HuH-7 (cell line): ENCODE measurements at regions not wholly inside any gene's neighbourhood (a gene's known extent, or its start where the extent isn't known, plus 50 kb on each side); places are given as distances from the start of the nearest gene placed in this dataset.

Experiments used
- DNase-seq: peaks from one replicate; pipeline ENCODE4 v3.0.0; 2011; ENCODE audit warnings: low spot score

DNA sequence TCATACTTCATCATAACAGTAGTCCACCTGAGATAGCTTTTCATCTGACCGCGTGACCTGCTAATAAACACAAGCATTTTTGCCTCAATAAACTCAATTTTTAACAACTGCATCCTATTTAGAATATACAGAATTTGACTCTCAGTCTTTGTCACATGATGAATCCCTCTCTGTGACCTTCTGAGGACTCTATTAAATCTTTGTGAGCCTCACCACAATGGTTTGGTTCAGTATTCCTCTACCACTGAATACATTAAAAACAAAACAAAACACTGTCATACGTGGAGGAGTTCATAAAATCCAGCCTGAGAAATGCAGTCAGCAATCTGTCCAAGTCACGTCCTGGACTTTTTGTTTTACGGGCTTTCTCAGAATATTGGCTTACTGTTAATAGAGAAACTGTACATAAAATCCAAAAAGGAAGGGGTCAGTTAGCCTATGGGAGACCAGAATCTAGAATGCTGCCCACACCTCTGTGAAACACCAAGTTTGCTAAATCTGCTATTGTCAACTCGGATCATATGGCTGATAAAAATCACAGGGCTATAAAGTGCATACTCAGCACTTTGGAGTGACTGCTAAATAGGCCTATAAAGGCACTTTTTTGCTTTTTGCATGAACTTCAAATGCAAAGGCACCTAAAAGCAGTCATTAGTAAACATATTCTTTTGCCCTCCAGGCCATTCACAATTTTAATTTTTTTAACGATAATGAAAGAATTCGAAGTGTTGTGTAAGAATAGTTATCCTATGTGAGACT is 190.3 kb upstream of the HDDC2 start:
- no peak for DNase-seq

DNA sequence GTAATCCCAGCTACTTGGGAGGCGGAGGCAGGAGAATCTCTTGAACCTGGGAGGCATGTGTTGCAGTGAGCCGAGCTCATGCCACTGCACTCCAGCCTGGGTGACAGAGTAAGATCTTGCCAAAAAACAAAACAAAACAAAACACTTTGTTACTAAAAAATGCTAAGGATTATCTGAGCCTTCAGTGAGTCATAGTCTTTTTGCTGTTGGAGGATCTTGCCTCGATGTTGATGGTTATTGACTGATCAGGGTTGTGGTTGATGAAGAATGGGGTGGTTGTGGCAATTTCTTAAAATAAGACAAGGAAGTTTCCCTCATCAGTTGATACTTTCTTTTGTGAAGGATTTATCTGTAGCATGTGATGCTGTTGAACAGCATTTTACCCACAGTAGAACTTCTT is 196.8 kb upstream of the HDDC2 start:
- no peak for DNase-seq

DNA sequence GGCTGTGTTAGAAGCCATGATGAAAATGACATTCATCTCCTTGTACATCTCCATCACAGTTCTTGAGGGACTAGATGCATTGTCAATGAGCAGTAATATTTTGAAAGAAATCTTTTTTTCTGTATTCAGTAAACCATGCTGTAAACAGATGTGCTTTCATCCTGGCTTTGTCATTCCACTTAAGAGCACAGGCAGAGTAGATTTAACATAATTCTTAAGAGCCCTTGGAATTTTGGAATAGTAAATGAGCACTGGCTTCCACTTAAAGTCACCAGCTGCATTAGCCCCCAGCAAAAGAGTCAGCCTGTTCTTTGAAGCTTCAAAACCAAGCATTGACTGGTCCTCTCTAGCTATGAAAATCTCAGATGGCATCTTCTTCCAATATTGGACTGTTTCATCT is 197.8 kb upstream of the HDDC2 start:
- DNase-seq = no peak

DNA sequence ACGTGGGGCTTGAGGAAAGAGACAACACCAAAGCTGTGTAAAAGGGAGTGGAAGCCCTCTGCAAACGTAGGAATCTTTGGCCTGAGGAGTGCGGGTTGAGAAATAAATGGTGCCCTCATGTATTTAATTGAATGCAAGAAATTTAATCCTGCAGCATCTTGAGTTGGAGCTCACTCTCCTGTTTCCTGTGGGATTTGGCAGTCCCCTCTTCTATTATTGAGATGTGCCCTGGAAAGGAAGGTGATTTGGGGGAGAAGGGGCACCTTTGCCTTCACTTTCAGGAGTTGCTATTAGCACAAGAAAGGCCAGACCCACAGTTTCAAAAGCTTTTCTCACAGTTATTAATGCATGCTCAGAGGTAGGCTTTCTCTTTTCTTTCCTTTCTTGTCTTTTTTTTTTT is 201.4 kb upstream of the HDDC2 start:
- no peak for DNase-seq

DNA sequence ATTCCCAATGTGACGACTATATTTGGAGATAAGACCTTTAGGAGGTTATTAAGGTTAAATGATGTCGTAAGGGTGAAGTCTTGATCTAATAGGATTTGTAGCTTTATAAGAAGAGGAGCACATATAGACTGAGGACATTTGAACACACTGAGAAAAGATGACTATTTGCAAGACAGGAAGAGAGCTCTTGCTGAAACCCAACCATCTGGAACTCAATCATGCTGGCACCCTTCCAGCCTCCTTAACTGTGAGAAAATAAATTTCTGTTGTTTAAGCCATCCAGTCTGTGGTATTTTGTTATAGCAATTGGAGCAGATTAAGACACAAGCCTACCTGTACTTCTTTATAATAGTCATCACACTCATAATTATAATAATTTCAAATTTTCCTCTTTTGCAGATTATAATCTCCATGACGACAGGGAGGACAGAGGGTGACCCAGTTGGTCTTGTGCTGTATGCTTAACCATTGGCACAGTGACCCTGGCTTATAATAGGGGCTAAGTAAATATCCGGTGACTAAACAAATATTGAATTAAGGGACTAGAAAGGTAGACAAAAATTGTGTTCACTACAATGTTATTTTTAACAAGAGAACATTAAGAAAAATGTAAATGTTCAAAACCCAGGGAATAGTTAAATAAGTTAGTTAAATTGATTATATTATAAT is 206.4 kb upstream of the HDDC2 start:
- DNase-seq = no peak

DNA sequence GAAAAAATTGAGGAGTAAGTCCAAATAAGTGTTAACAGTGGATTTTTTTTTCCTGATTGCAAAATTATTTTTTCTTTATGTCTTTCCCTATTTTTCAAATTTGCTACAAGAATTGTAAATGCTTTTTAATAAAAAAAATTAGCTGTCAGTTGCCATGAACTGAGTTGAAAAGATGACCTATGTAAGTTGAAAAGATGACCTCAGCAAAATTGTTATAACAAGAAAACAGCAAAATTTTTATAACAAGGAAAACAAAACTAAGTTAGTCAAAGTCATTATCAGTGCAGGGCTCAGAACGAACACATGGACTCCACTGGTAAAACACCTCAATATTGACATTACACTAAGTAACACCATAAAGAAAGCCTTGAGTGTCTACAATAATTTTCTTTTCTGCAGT is 207.0 kb upstream of the HDDC2 start:
- no peak for DNase-seq

DNA sequence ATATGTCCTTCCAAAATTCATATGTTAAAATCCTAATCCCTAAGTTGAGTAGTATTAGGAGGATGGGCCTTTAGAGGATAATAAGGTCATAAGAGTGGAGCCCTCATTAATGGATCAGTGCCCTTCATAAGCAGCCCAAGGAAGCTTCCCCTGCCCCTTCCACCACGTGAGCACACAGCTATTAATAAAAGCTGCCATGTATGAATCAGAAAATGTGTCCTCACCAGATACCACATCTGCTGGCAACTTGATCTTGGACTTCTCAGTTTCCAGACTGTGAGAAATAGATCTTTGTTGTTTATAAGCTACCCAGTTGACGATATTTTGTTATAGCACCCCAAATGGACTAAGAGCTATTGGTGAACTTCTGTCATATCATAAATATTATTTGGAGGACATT is 207.7 kb upstream of the HDDC2 start:
- no peak for DNase-seq

DNA sequence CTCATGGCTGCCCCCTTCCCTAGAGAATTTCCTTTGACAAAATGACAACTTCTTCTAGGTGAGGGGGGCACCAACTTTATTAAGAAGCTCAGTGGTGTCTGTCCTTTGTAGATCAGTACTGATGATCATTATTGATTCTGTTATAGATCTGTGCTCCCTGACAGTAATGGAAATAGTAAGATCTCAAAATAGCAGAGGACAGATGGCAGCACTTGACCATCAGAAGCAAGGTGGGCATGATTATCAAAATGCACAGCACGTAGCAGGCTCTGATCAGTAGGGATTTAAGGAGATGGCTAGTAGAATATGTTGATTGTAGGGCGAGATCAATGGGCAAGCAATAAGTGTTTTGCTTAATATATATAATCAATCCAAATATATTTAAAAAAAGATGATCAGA is 208.6 kb upstream of the HDDC2 start:
- DNase-seq = no peak

DNA sequence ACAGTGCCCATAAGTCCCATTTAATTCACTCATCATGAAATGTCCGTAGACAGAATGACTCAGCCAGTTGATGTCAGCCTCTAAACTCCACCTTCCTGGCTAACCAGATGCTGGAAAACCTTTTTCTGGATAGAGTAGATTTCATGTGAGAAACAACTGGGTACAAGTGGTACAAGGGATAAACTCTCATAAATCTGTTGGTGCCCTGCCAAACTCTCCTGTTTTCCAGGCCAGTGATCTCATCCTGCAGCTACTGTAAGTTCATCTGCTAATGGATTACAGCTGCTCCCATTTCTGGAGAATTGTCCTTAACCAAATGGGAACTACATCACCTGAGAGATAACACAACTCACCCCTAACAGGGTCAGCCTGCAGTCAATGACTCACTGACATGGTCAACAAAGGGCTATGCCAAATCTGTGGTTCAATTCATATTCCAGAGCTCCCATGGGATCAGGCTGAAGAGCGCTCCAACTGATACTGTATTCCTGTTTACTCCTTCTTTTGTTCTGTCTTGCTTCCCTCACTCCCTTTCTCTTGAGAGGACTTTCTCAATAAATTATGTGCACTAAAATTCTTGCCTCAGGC is 210.1 kb upstream of the HDDC2 start:
- no peak for DNase-seq

DNA sequence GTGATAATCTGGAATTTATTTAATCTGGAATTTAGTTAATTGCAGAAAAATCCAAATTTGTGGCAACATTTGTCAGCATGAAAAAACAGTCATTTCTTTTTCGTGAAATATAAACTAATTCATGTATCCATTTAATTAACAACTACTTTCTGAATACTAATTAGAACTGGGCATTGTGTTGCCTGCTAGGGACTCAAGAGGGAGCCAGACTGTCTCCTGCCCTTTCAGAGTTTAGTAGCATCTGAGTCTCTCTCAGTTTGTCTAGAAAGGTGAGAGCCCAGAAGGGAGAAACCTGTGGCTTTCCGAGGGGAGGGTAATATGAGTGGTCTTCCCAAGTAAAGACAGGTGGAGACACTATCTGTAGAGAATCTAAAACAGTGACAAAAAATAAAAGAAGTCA is 210.9 kb upstream of the HDDC2 start:
- no peak for DNase-seq

DNA sequence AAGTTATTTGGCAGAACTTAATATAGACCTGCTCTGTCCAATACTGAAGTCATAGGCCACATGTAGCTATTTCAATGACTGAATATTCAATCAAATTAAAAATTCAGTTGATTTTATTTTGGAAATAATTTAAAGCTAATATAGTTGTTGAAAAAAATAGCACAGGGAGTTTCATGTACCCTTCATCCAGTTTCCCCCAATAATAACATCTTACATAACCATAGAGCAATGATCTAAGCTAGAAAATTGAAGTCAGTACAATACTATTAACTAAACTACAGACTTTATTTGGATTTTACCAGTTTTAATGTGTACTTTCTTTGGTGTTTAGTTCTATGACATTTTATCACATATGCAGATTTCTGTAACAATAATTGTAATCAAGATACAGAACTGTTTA is 212.2 kb upstream of the HDDC2 start:
- DNase-seq = no peak

DNA sequence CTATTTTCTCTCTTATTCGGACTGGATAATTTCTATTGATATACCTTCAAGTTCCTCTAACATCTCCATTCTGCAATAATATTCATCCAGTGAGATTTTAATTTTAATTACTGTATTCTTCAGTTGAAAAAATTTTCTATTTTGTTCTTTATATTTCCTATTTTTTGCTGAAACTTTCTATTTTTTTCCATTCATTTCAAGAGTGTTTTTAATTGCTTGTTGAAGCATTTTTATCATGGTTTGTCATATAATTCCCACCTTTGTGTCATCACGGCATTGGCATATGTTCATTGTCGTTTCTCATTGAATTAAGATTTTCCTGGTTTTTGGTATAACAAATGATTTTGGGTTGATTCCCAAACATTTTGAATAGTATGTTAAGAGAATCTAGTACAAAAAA is 214.9 kb upstream of the HDDC2 start:
- no peak for DNase-seq

DNA sequence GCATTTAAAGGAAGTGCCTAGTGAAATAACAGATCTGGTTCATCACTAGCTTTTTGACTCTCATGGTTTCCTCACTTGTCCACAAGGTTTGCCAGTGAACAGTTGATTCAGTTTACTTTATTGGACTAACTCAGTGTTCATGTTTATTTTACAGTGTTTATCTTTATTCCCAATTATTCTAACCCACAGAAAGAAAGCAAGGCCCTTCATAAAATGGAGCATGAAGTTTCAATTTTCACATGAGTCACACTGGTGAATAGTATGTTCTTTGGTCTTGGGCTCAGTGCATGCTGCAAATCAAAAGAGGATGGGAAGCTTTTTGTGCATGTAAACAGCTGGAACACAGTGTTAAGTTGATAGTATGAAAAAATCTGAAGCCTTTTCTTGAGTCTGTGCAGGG is 217.6 kb upstream of the HDDC2 start:
- no peak for DNase-seq

DNA sequence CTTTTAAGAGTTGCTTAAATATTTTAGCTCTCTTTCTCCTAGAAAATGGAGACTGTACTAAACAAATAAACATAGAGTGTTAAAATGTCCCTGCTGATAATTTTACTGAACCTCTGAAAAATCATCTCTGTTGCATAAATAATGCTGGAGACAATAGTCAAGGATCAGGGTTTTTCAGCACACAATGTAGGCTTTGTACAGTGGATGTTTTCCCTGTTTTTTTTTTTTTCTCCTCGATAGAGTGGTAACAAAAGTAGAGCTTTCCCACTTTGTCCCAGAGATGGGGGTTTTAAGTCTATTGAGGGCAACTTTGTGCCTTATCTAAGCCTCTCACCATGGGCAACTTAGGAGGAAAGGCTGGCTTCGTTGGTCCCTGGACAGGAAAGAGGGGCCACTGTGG is 222.6 kb upstream of the HDDC2 start:
- no peak for DNase-seq

DNA sequence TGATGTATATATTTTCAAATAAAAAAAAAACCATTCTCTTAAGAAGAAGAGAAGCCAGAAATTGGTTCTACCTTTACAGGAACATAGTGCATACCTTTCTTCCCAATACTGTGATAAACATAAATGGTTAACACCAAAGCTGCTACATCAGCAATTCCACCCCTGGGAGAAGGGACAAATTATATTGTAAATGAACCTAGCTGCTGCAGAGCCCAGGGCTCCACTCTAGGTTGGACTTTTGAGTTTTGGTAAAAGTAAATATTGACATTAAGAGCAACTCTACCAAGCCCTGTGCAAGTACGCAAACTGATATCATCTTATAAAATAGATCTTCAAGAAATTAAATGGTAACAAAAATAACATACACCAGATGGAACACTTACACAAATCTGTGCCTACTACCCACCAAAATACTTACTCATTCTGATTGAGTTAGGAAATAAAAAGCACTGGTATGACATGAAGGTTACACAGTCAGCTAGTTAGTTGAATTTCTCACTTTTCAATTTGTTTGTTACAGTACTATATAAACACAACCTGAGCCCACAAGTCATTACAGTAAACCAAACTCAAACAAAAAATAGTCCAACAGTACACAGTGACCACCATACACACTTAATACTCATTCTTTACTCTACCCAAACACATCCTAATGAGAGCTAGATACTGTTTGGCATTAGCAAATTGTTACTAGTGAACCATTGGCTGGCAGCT is 223.3 kb upstream of the HEY2 start:
- no peak for DNase-seq

DNA sequence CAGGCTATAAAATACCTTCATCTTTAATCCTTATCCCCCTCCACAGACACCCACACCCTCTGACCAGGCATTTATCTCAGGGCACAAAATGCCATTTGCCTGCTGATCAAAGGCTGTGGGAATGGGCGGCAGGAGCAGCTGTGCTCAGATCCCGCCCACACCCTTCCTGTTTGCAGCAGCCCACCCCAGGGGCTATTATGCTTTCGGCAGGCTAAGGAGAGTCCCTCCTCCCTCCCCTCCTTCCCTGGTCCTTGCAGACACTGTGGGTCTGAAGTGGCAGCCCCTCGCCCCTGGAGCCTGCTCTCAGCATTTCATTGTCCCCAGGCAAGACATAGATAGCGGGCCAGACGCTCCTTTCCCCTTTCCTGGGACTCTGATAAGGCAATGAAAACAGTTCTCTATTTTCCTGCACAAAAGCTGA is 220.8 kb upstream of the HEY2 start:
- DNase-seq = no peak

DNA sequence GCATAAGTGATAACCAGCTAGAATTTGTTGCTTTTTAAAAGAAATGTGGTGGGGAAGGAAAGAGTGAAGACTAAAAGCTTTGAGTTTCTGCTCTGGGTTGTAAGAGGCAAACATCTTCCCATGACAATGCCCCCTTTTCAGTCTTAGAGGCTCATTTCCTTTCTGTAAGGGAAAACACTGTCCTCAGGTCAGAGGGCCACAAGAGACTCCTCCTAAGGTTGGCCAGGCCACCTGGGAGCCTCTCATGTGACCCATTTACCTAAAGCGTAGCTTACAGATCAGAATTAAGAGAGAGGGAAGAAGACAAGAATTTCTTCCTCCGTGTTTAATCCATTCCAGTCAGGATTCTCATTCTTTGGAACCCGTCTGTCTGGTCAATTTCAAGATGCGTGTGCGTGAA is 220.4 kb upstream of the HEY2 start:
- DNase-seq = no peak

DNA sequence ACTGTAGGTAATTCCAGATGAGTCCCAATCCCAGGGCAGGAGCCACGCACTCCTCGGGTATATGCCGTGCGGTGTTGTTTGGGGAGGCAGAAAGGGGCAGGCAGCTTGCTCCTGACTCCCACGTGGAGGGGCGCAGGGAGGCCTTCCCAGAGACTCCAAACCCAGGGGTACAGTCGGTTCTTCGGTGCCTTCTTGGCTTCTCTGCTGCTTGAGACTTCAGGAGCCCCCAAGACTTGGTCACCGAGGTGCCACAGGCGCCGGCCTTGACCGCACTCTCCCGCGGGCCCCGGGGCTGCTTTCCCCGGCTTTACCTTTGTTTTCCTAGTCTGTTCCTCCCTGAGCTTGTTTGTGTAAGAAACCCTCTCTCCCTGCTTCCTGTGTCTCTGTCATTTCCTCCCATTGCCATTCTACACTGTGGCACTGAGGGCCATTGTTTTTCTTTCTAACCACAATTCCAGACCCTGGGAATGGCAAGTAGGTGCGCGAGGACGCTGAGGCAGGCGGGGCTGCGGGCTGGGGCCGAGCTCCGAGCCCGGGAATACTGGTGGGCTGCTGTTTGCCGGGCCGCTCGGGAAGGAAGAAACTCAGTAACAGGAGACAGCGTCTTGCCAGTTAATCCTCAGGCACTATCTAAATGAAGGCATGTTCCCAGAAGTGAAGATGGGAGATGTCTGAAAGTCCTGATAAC is 215.6 kb upstream of the HEY2 start:
- no peak for DNase-seq

DNA sequence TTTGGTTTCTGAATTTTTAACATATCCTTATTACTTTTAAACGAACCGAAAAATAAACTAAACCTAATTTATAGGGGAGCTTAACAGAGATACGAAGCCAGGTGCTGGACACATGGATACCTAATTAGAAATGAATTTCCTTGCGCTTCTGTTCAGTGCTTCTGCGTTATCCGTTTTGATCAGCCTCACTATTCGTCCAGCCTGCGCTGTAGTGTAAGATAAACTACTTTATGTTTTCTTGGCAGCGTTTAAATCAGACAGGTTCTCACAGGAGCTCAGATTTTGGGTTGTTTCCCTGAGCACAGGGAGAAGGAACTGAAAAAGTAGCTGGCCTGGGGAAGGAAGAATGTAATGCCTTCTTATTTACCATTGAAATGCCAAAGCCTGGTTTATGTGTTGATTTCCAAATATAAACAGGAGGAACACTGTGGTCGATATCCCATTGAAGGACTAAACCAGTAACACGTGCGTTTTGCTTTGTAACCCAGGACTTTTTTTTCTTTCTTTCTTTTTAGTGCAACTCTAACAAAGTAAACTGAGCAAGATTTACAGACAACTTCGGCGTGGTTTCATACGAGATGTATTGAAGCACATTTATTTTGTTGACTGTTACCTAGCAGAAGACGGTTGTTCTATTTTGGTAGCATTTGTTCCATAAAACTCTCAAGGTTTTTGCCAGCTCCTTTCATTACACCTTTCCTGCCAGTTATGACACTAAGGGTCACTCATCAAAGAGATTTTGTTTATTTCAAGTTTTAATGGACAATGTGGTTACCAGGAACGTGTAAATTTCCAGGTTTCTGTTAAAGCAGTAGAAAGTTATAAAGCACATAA is 214.8 kb upstream of the HEY2 start:
- DNase-seq = no peak

DNA sequence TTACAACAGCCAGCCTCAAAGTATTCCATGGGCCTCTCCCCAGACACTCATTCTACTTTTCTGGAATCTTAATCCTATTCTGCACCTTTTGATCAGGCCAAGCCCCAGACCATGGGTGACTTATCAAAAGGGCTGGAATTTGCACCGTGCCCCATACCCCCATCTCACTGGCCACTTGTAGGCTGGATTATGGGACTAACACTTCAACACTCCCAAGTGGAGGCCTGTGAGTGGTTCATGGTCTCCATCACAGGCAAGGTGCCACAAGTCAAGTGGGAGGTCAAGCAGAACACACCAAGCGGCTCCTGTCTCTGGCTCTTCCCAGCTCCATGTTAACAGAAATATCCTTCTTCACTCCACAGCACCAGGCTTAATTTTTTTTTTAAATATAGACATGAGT is 212.3 kb upstream of the HEY2 start:
- DNase-seq = no peak

DNA sequence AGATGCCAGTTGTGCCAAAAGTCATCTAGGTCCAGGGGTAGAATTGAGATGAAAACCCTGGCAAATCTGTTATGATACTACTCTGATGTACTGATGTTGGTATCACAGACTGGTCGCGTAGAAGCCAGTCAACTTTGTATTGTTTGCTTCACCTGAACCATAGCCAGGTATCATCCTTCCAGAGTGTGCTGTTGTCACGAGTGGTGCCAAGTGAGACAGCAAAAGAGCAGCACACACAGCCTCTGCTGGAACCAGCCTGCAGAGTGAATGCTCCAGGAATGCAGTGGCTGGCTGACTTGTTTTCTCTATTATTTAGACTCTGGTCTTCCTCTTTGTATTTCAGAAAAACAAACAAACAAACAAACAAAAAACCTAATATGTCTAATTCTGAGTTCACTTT is 209.5 kb upstream of the HEY2 start:
- no peak for DNase-seq

DNA sequence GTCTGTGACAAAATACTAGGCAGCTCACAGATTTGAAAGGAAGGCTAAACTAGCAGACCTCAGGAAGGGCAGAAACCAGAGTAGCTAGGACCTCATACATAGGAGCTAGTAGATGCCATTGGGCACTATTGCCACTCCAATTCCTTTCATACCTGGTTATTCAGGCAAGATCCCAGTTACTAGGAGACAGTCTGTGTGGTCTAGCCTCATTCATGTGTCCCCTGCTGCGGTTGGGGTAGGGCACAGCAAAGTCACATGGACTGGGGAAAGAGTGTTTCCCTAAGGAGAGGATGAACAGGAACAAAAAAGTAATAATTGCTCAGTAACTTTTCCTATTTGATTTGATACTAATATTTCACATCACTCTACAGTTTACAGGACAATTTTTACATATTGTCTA is 204.6 kb upstream of the HEY2 start:
- no peak for DNase-seq
